ENCODE measurements at regions not wholly inside any gene's neighbourhood (a gene's known extent, or its start where the extent isn't known, plus 50 kb on each side); places are given as distances from the start of the nearest gene placed in this dataset.

- Histone ChIP-seq H3K27ac (ENCODE audit: insufficient read depth, low read depth, low read length, poor library complexity, severe bottlenecking) (no peak overlapping the region), H3K4me3 (ENCODE audit: insufficient read depth, low read depth, low read length) (no peak overlapping the region), H3K36me3 (ENCODE audit: control insufficient read depth, insufficient read depth, low read length) (no peaks in the 10 kb centered on the region), H3K27me3 (ENCODE audit: control insufficient read depth, insufficient read depth, low read length, poor library complexity, severe bottlenecking) (no peaks in the 10 kb centered on the region), H3K9me3 (ENCODE audit: control insufficient read depth, low read length) (no peaks in the 10 kb centered on the region), H3K4me1 (ENCODE audit: control insufficient read depth, insufficient read depth, low read length) (no peaks in the 10 kb centered on the region)
- WGBS, 2 experiments = 93 to 100% methylated on average over 1 to 3 of the region's 3 CpGs
Measured at GRCh38 chr9:108323615-108324014, 532.2 kb downstream of the ACTL7B start.

GRCh38 chr9:108322326-108323098 lies 533.3 kb downstream of the ACTL7B start:
- 100% methylated on average over 1 of the region's 1 CpG for WGBS, 2 experiments
- Histone ChIP-seq H3K4me1 (ENCODE audit: control insufficient read depth, insufficient read depth, low read length) (no peaks in the 10 kb centered on the region), H3K9me3 (ENCODE audit: control insufficient read depth, low read length) (no peaks in the 10 kb centered on the region), H3K27me3 (ENCODE audit: control insufficient read depth, insufficient read depth, low read length, poor library complexity, severe bottlenecking) (no peaks in the 10 kb centered on the region), H3K4me3 (ENCODE audit: insufficient read depth, low read depth, low read length) (no peak overlapping the region), H3K36me3 (ENCODE audit: control insufficient read depth, insufficient read depth, low read length) (no peaks in the 10 kb centered on the region), H3K27ac (ENCODE audit: insufficient read depth, low read depth, low read length, poor library complexity, severe bottlenecking) (no peak overlapping the region)

- no peak overlapping the region for H3K27ac ChIP-seq (ENCODE audit: insufficient read depth, low read depth, low read length, poor library complexity, severe bottlenecking)
- no peaks in the 10 kb centered on the region for H3K36me3 ChIP-seq (ENCODE audit: control insufficient read depth, insufficient read depth, low read length)
- H3K27me3 ChIP-seq (ENCODE audit: control insufficient read depth, insufficient read depth, low read length, poor library complexity, severe bottlenecking) = no peaks in the 10 kb centered on the region
- H3K4me3 ChIP-seq (ENCODE audit: insufficient read depth, low read depth, low read length) = no peak overlapping the region
- H3K9me3 ChIP-seq (ENCODE audit: control insufficient read depth, low read length) = no peaks in the 10 kb centered on the region
- no peaks in the 10 kb centered on the region for H3K4me1 ChIP-seq (ENCODE audit: control insufficient read depth, insufficient read depth, low read length)
Measured at GRCh38 chr9:108316630-108317029, 539.2 kb downstream of the ACTL7B start.

GRCh38 chr9:108316066-108316465 lies 539.7 kb downstream of the ACTL7B start:
- WGBS, 2 experiments = 96 to 100% methylated on average over 1 to 2 of the region's 4 CpGs

GRCh38 chr9:108311745-108312144 lies 544.0 kb downstream of the ACTL7B start:
- Histone ChIP-seq H3K9me3 (ENCODE audit: control insufficient read depth, low read length) (no peaks in the 10 kb centered on the region), H3K36me3 (ENCODE audit: control insufficient read depth, insufficient read depth, low read length) (no peaks in the 10 kb centered on the region), H3K27me3 (ENCODE audit: control insufficient read depth, insufficient read depth, low read length, poor library complexity, severe bottlenecking) (no peaks in the 10 kb centered on the region), H3K4me1 (ENCODE audit: control insufficient read depth, insufficient read depth, low read length) (no peaks in the 10 kb centered on the region), H3K4me3 (ENCODE audit: insufficient read depth, low read depth, low read length) (no peak overlapping the region), H3K27ac (ENCODE audit: insufficient read depth, low read depth, low read length, poor library complexity, severe bottlenecking) (no peak overlapping the region)
- 97% methylated on average over 3 of the region's 3 CpGs for WGBS, 2 experiments

More at GRCh38 chr9:108316066-108316465, 539.7 kb downstream of the ACTL7B start:
- Histone ChIP-seq H3K4me1 (ENCODE audit: control insufficient read depth, insufficient read depth, low read length) (no peaks in the 10 kb centered on the region), H3K36me3 (ENCODE audit: control insufficient read depth, insufficient read depth, low read length) (no peaks in the 10 kb centered on the region), H3K27me3 (ENCODE audit: control insufficient read depth, insufficient read depth, low read length, poor library complexity, severe bottlenecking) (no peaks in the 10 kb centered on the region), H3K4me3 (ENCODE audit: insufficient read depth, low read depth, low read length) (no peak overlapping the region), H3K9me3 (ENCODE audit: control insufficient read depth, low read length) (no peaks in the 10 kb centered on the region), H3K27ac (ENCODE audit: insufficient read depth, low read depth, low read length, poor library complexity, severe bottlenecking) (no peak overlapping the region)

GRCh38 chr9:108310202-108310601 lies 545.6 kb downstream of the ACTL7B start:
- no peaks in the 10 kb centered on the region for H3K9me3 ChIP-seq (ENCODE audit: control insufficient read depth, low read length)
- H3K27ac ChIP-seq (ENCODE audit: insufficient read depth, low read depth, low read length, poor library complexity, severe bottlenecking) = no peak overlapping the region
- WGBS, 2 experiments = 92 to 93% methylated on average over 3 of the region's 3 CpGs
- H3K27me3 ChIP-seq (ENCODE audit: control insufficient read depth, insufficient read depth, low read length, poor library complexity, severe bottlenecking) = no peaks in the 10 kb centered on the region
- H3K4me3 ChIP-seq (ENCODE audit: insufficient read depth, low read depth, low read length) = no peak overlapping the region
- H3K36me3 ChIP-seq (ENCODE audit: control insufficient read depth, insufficient read depth, low read length) = no peaks in the 10 kb centered on the region
- H3K4me1 ChIP-seq (ENCODE audit: control insufficient read depth, insufficient read depth, low read length) = no peaks in the 10 kb centered on the region

GRCh38 chr9:108300306-108301287 lies 555.2 kb downstream of the ACTL7B start:
- Histone ChIP-seq H3K36me3 (ENCODE audit: control insufficient read depth, insufficient read depth, low read length) (no peaks in the 10 kb centered on the region), H3K27me3 (ENCODE audit: control insufficient read depth, insufficient read depth, low read length, poor library complexity, severe bottlenecking) (no peaks in the 10 kb centered on the region), H3K9me3 (ENCODE audit: control insufficient read depth, low read length) (no peaks in the 10 kb centered on the region), H3K27ac (ENCODE audit: insufficient read depth, low read depth, low read length, poor library complexity, severe bottlenecking) (no peak overlapping the region), H3K4me1 (ENCODE audit: control insufficient read depth, insufficient read depth, low read length) (no peaks in the 10 kb centered on the region), H3K4me3 (ENCODE audit: insufficient read depth, low read depth, low read length) (no peak overlapping the region)
- 89% methylated on average over 9 of the region's 9 CpGs for WGBS, 2 experiments

GRCh38 chr9:108297073-108297472 lies 558.7 kb downstream of the ACTL7B start:
- Histone ChIP-seq H3K27ac (ENCODE audit: insufficient read depth, low read depth, low read length, poor library complexity, severe bottlenecking) (no peak overlapping the region), H3K36me3 (ENCODE audit: control insufficient read depth, insufficient read depth, low read length) (no peaks in the 10 kb centered on the region), H3K9me3 (ENCODE audit: control insufficient read depth, low read length) (no peaks in the 10 kb centered on the region), H3K27me3 (ENCODE audit: control insufficient read depth, insufficient read depth, low read length, poor library complexity, severe bottlenecking) (no peaks in the 10 kb centered on the region), H3K4me1 (ENCODE audit: control insufficient read depth, insufficient read depth, low read length) (no peaks in the 10 kb centered on the region), H3K4me3 (ENCODE audit: insufficient read depth, low read depth, low read length) (no peak overlapping the region)
- 93 to 94% methylated on average over 4 of the region's 4 CpGs for WGBS, 2 experiments

GRCh38 chr9:108296056-108296455 lies 559.7 kb downstream of the ACTL7B start:
- H3K9me3 ChIP-seq (ENCODE audit: control insufficient read depth, low read length) = no peaks in the 10 kb centered on the region
- WGBS, 2 experiments = 100% methylated on average over 1 of the region's 1 CpG; no CpG with 5 or more reads in 1 of the 2 experiments
- no peak overlapping the region for H3K27ac ChIP-seq (ENCODE audit: insufficient read depth, low read depth, low read length, poor library complexity, severe bottlenecking)
- H3K4me3 ChIP-seq (ENCODE audit: insufficient read depth, low read depth, low read length) = no peak overlapping the region
- H3K4me1 ChIP-seq (ENCODE audit: control insufficient read depth, insufficient read depth, low read length) = no peaks in the 10 kb centered on the region
- no peaks in the 10 kb centered on the region for H3K36me3 ChIP-seq (ENCODE audit: control insufficient read depth, insufficient read depth, low read length)
- H3K27me3 ChIP-seq (ENCODE audit: control insufficient read depth, insufficient read depth, low read length, poor library complexity, severe bottlenecking) = no peaks in the 10 kb centered on the region

GRCh38 chr9:108291586-108291932 lies 564.2 kb downstream of the ACTL7B start:
- no peaks in the 10 kb centered on the region for H3K27me3 ChIP-seq (ENCODE audit: control insufficient read depth, insufficient read depth, low read length, poor library complexity, severe bottlenecking)
- no CpG with 5 or more reads among the region's 2 CpGs for WGBS, 2 experiments
- H3K9me3 ChIP-seq (ENCODE audit: control insufficient read depth, low read length) = no peaks in the 10 kb centered on the region
- no peak overlapping the region for H3K4me3 ChIP-seq (ENCODE audit: insufficient read depth, low read depth, low read length)
- no peak overlapping the region for H3K27ac ChIP-seq (ENCODE audit: insufficient read depth, low read depth, low read length, poor library complexity, severe bottlenecking)
- no peaks in the 10 kb centered on the region for H3K4me1 ChIP-seq (ENCODE audit: control insufficient read depth, insufficient read depth, low read length)
- H3K36me3 ChIP-seq (ENCODE audit: control insufficient read depth, insufficient read depth, low read length) = no peaks in the 10 kb centered on the region
